ENCODE measurements at regions not wholly inside any gene's neighbourhood (a gene's known extent, or its start where the extent isn't known, plus 50 kb on each side); places are given as distances from the start of the nearest gene placed in this dataset.

DNA sequence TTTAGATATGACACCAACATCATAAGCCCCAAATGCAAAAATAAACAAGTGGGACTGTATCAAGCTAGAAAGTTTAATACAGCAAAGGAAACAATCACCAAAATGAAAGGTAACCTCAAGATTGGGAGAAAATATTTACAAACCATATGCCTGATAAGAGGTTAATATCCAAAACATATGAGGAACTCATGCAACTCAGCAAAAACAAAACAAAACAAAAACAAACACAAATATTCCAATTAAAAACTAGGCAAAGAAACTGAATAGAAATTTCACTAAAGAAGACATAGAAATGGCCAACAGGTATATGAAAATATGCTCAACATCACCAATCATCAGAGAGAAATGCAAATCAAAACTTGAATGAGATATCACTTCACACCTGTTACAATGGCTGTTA is 116.5 kb upstream of the ATP1B1 start:
- TF ChIP-seq POLR2A (IDR thresholded peaks at IDR 0.05; ENCODE audit: low read length), result no peak
- no peak for TF ChIP-seq GATA1 (IDR thresholded peaks at IDR 0.05; ENCODE audit: low read depth, low read length)
